ENCODE measurements at regions not wholly inside any gene's neighbourhood (a gene's known extent, or its start where the extent isn't known, plus 50 kb on each side); places are given as distances from the start of the nearest gene placed in this dataset.

DNA sequence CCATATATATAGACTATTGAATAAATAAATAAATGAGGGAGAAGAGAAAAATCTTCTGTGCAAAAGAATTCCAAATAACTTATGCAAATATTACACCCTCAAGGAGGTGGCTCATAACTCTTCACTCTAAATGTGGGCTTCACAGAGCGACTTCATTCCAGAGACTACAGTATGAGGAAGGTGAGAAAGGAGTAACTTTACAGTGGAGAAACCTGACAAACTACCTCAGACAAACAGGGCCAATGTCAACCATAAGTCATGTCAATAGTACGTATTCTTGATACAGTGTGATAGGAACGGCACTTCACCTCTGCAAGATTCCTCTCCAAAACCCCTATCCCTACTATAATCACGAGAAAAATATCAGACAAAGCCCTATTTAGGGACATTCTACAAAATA lies 158.4 kb upstream of the NAMPT start:
- TF ChIP-seq, protein P1, sequence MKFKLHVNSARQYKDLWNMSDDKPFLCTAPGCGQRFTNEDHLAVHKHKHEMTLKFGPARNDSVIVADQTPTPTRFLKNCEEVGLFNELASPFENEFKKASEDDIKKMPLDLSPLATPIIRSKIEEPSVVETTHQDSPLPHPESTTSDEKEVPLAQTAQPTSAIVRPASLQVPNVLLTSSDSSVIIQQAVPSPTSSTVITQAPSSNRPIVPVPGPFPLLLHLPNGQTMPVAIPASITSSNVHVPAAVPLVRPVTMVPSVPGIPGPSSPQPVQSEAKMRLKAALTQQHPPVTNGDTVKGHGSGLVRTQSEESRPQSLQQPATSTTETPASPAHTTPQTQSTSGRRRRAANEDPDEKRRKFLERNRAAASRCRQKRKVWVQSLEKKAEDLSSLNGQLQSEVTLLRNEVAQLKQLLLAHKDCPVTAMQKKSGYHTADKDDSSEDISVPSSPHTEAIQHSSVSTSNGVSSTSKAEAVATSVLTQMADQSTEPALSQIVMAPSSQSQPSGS (tag by site-specific recombination; IDR thresholded peaks at IDR 0.05; ENCODE audit: low read depth): no peak
- TF ChIP-seq ZNF501 (tag by site-specific recombination; IDR thresholded peaks at IDR 0.05) (no peak), ZNF426 (tag by site-specific recombination; IDR thresholded peaks at IDR 0.05) (no peak), ZNF223 (tag by site-specific recombination; IDR thresholded peaks at IDR 0.05) (no peak), OSR2 (tag by site-specific recombination; IDR thresholded peaks at IDR 0.05) (no peak), ZNF660 (tag by site-specific recombination; IDR thresholded peaks at IDR 0.05) (no peak), YY1 (tag by site-specific recombination; IDR thresholded peaks at IDR 0.05) (no peak)
- TF ChIP-seq, protein P2, sequence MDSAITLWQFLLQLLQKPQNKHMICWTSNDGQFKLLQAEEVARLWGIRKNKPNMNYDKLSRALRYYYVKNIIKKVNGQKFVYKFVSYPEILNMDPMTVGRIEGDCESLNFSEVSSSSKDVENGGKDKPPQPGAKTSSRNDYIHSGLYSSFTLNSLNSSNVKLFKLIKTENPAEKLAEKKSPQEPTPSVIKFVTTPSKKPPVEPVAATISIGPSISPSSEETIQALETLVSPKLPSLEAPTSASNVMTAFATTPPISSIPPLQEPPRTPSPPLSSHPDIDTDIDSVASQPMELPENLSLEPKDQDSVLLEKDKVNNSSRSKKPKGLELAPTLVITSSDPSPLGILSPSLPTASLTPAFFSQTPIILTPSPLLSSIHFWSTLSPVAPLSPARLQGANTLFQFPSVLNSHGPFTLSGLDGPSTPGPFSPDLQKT (IDR thresholded peaks at IDR 0.05; ENCODE audit: borderline replicate concordance, low read depth, low read length): no peak
- TF ChIP-seq, protein P3, sequence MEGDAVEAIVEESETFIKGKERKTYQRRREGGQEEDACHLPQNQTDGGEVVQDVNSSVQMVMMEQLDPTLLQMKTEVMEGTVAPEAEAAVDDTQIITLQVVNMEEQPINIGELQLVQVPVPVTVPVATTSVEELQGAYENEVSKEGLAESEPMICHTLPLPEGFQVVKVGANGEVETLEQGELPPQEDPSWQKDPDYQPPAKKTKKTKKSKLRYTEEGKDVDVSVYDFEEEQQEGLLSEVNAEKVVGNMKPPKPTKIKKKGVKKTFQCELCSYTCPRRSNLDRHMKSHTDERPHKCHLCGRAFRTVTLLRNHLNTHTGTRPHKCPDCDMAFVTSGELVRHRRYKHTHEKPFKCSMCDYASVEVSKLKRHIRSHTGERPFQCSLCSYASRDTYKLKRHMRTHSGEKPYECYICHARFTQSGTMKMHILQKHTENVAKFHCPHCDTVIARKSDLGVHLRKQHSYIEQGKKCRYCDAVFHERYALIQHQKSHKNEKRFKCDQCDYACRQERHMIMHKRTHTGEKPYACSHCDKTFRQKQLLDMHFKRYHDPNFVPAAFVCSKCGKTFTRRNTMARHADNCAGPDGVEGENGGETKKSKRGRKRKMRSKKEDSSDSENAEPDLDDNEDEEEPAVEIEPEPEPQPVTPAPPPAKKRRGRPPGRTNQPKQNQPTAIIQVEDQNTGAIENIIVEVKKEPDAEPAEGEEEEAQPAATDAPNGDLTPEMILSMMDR (tag by site-specific recombination; IDR thresholded peaks at IDR 0.05): no peak
